HTR-8/SVneo (cell line): ENCODE measurements at regions not wholly inside any gene's neighbourhood (a gene's known extent, or its start where the extent isn't known, plus 50 kb on each side); places are given as distances from the start of the nearest gene placed in this dataset.
"Not testable (repeated sequence)": the region's sequence is repeated elsewhere in the genome, so short reads cannot be mapped to it uniquely, and the experiment has no call there.

Experiments used
- DNase-seq: peaks from one replicate; pipeline ENCODE4 v3.0.0; 2011; ENCODE audit warnings: low spot score, mixed read lengths; ENCODE audit not compliant: insufficient read length
- FAIRE-seq: peaks from 2 replicates; lab custom pipeline; 2011; peaks lifted over from hg19 to GRCh38; lab: Jason Lieb, UNC

GRCh38 chrX:84851183-84851582 lies 152.5 kb upstream of the APOOL start:
- not testable (repeated sequence) for DNase-seq, FAIRE-seq

- FAIRE-seq, DNase-seq: not testable (repeated sequence)
Observed at GRCh38 chrX:84856791-84857190, 146.9 kb upstream of the APOOL start.

- FAIRE-seq, DNase-seq: not testable (repeated sequence)
Observed at GRCh38 chrX:84858771-84859170, 144.9 kb upstream of the APOOL start.

GRCh38 chrX:84865113-84865512 lies 138.6 kb upstream of the APOOL start:
- FAIRE-seq (no peak), DNase-seq (no peak)

- not testable (repeated sequence) for DNase-seq, FAIRE-seq
Observed at GRCh38 chrX:84870281-84870680, 133.4 kb upstream of the APOOL start.

- FAIRE-seq, DNase-seq: not testable (repeated sequence)
Observed at GRCh38 chrX:84872160-84872771, 131.4 kb upstream of the APOOL start.

- DNase-seq (no peak), FAIRE-seq (no peak)
Observed at GRCh38 chrX:84873176-84873575, 130.5 kb upstream of the APOOL start.

GRCh38 chrX:84876876-84877275 lies 126.8 kb upstream of the APOOL start:
- FAIRE-seq: no peak
- no peak for DNase-seq

- FAIRE-seq (no peak), DNase-seq (no peak)
Observed at GRCh38 chrX:84893897-84894296, 109.8 kb upstream of the APOOL start.

- no peak for DNase-seq
- no peak for FAIRE-seq
Observed at GRCh38 chrX:84907324-84907968, 96.2 kb upstream of the APOOL start.

GRCh38 chrX:84909151-84909550 lies 94.5 kb upstream of the APOOL start:
- DNase-seq: no peak
- FAIRE-seq: no peak

GRCh38 chrX:84924624-84925023 lies 79.1 kb upstream of the APOOL start:
- DNase-seq (no peak), FAIRE-seq (no peak)

GRCh38 chrX:84932814-84933213 lies 70.9 kb upstream of the APOOL start:
- DNase-seq: no peak
- FAIRE-seq: no peak

- DNase-seq: no peak
- no peak for FAIRE-seq
Observed at GRCh38 chrX:84933956-84934556, 69.6 kb upstream of the APOOL start.
